Ascending aorta (tissue), 2 donors: ENCODE measurements at regions not wholly inside any gene's neighbourhood (a gene's known extent, or its start where the extent isn't known, plus 50 kb on each side); places are given as distances from the start of the nearest gene placed in this dataset.

ENCODE experiments used
- DNase-seq, 2 donors: peaks; one replicate each; pipeline ENCODE4 v3.0.0-alpha.2; 2019; ENCODE audit warnings: low spot score in 2 of 2
- H3K27ac ChIP-seq, 2 donors: fragments of 200-600 bp; sonication (generic); one replicate each; pipeline ENCODE4 v1.5.1; 2016 to 2017; ENCODE audit warnings: mild to moderate bottlenecking in 1 of 2
- H3K27me3 ChIP-seq: fragments of 200-600 bp; sonication (generic); one replicate; pipeline ENCODE4 v1.5.1; 2017
- H3K36me3 ChIP-seq, 2 donors: fragments of 200-600 bp; sonication (generic); one replicate each; pipeline ENCODE4 v1.5.1; 2016
- H3K4me1 ChIP-seq, 2 donors: fragments of 200-600 bp; sonication (generic); one replicate each; pipeline ENCODE4 v1.5.1; 2016 to 2017; ENCODE audit warnings: mild to moderate bottlenecking in 1 of 2
- H3K4me3 ChIP-seq, 2 donors: fragments of 200-600 bp; sonication (generic); one replicate each; pipeline ENCODE4 v1.5.1; 2016 to 2017; ENCODE audit warnings: mild to moderate bottlenecking in 1 of 2
- H3K9me3 ChIP-seq, 2 donors: fragments of 200-600 bp; sonication (generic); one replicate each; pipeline ENCODE4 v1.5.1; 2016
- intact Hi-C: fragments of 100-400 bp; cut with DNase I; formaldehyde crosslinking; loops from one replicate; pipeline ENCODE4 v1.15.1; 2023
- TF ChIP-seq, protein P1 (sequence below), 3 experiments: fragments of 200-600 bp in 2 of 3; fragments of 450-650 bp in 1 of 3; sonication (generic) in 2 of 3; IDR thresholded peaks; one replicate each; pipeline ENCODE4 v1.5.1; 2016 to 2019; ENCODE audit warnings: antibody characterized with exemption in 3 of 3, mild to moderate bottlenecking in 1 of 3, moderate library complexity in 1 of 3

DNA sequence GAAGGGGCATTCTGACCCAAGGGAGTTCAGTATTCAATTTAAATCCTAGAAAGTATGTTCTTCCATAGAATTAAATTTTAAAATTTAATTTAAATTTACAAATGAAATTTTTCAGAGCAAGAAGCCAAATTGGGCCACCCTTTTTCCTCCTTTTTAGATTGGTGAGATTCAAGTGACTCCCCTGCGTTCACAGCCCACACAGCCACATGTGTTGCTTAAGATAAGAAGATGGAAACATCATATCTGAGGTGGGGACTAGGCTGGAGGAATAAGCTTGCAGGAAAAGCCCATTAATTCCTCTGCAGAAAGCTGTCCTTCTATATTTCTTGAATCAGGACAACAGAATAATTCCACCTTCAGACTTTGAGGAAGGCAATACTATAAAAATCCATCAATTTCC is 392.7 kb upstream of the ZNF507 start:
- no peaks in the 10 kb centered on the region for H3K36me3 ChIP-seq
- H3K27ac ChIP-seq = no peak overlapping the region
- TF ChIP-seq, protein P1, sequence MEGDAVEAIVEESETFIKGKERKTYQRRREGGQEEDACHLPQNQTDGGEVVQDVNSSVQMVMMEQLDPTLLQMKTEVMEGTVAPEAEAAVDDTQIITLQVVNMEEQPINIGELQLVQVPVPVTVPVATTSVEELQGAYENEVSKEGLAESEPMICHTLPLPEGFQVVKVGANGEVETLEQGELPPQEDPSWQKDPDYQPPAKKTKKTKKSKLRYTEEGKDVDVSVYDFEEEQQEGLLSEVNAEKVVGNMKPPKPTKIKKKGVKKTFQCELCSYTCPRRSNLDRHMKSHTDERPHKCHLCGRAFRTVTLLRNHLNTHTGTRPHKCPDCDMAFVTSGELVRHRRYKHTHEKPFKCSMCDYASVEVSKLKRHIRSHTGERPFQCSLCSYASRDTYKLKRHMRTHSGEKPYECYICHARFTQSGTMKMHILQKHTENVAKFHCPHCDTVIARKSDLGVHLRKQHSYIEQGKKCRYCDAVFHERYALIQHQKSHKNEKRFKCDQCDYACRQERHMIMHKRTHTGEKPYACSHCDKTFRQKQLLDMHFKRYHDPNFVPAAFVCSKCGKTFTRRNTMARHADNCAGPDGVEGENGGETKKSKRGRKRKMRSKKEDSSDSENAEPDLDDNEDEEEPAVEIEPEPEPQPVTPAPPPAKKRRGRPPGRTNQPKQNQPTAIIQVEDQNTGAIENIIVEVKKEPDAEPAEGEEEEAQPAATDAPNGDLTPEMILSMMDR (IDR thresholded peaks at IDR 0.05) = no peak
- no peaks in the 10 kb centered on the region for H3K9me3 ChIP-seq
- DNase-seq = no peak
- no peak overlapping the region for H3K4me3 ChIP-seq
- no peaks in the 10 kb centered on the region for H3K4me1 ChIP-seq
- intact Hi-C loops = no loop called here
- no peaks in the 10 kb centered on the region for H3K27me3 ChIP-seq

DNA sequence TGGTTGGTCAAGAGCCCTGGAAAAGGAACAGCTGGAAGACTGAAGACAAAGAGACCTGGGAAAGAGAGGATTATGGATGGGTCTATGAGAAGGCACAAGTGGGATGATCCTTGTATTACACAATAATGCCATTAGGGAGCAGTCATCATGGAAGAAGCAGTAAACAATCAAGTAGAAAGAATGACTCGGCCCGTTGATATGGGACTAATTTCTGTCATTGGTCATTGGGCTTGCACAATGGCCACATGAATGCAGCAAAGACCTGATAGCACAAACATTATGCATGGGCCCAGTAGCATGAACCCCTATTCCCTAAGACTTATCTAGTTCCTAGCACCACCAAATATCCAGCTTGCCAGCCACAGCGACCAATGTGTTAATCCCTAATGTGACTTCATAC is 390.3 kb upstream of the ZNF507 start:
- intact Hi-C loops = no loop called here
- Histone ChIP-seq H3K4me3 (no peak overlapping the region), H3K27me3 (no peaks in the 10 kb centered on the region), H3K27ac (no peak overlapping the region), H3K9me3 (no peaks in the 10 kb centered on the region), H3K36me3 (no peaks in the 10 kb centered on the region), H3K4me1 (no peaks in the 10 kb centered on the region)
- TF ChIP-seq, protein P1 (IDR thresholded peaks at IDR 0.05) = no peak
- peak in 1 of 2 donors; percentile 30 for DNase-seq

DNA sequence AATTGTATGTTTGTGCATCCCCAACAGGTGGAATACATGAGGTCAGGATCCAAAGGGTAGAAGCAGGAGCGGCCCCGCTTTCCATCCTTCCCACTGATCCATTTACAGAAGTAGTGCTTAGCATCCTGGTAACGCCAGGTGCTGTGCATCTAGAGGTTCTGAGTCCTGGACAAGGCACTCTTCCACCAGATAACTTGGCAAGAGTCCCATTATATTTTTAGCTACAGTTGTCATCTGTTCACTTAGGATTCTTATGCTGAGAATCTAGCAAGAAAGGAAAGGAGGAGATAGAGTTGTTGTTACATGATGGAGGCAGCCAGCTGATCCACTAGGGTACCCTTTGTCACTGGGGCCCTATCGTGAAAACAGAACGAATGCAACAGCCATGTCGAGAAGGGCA is 389.5 kb upstream of the ZNF507 start:
- H3K4me1 ChIP-seq = no peaks in the 10 kb centered on the region
- intact Hi-C loops = no loop called here

DNA sequence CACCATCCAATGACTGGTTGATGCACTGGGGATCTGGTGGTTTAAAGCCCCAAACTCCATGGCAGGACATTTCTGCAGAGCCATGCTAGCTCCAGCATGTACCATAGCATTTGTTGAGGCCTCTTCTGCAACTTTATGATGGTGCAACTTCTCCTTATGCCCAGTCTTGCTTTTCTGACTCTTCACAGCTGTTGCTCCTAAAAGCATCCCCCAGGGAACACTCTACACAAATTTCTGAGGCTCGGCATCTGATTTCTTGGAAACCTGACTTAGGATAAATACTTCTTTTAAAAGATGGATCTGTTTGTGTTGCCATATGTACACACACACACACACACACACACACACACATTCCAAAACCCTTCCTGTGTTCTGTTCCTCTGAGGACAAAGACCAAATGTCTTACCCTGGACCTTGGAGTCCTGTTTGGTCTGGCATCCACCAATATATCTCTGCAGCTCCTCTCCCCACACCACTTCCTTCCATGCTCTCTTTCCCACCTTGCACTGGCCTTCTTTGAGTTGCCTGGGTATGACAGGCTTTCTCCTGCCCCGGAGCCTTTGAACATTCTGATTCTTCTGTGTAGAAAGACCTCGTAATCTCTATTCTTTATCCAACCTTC is 388.5 kb upstream of the ZNF507 start:
- H3K9me3 ChIP-seq = no peaks in the 10 kb centered on the region
- intact Hi-C loops = no loop called here
- TF ChIP-seq, protein P1 (IDR thresholded peaks at IDR 0.05) = no peak
- H3K36me3 ChIP-seq = no peaks in the 10 kb centered on the region
- H3K4me3 ChIP-seq = no peak overlapping the region
- DNase-seq = no peak
- no peaks in the 10 kb centered on the region for H3K4me1 ChIP-seq
- H3K27me3 ChIP-seq = no peaks in the 10 kb centered on the region
- no peak overlapping the region for H3K27ac ChIP-seq

More for the DNA sequence above, 389.5 kb upstream of the ZNF507 start:
- TF ChIP-seq, protein P1 (IDR thresholded peaks at IDR 0.05) = no peak
- Histone ChIP-seq H3K27me3 (no peaks in the 10 kb centered on the region), H3K9me3 (no peaks in the 10 kb centered on the region), H3K36me3 (no peaks in the 10 kb centered on the region), H3K27ac (no peak overlapping the region), H3K4me3 (no peak overlapping the region)
- no peak for DNase-seq

DNA sequence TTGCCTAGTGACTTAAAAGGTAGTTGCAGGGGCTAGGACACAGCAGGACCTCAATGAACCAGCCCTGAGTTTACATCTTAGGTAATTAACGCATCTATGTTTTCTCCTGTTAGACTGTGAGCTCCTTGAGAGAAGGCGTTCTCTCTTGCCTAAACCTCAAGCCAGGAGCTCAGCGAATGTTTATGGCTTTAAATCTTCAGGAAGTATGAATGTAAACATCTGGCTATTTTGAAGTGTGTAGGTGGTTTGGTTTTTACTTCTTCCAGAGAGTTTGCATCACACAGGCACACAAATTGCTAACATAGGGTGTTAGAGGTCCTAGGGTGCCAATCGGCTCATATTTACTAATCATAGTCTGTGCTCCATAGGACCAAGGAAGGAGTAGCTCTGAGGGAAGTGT is 387.7 kb upstream of the ZNF507 start:
- Histone ChIP-seq H3K9me3 (no peaks in the 10 kb centered on the region), H3K4me3 (no peak overlapping the region), H3K27ac (no peak overlapping the region), H3K4me1 (no peaks in the 10 kb centered on the region), H3K36me3 (no peaks in the 10 kb centered on the region), H3K27me3 (no peaks in the 10 kb centered on the region)
- DNase-seq = peak in 1 of 2 donors; percentile 13
- intact Hi-C loops = no loop called here
- TF ChIP-seq, protein P1 (IDR thresholded peaks at IDR 0.05) = no peak

DNA sequence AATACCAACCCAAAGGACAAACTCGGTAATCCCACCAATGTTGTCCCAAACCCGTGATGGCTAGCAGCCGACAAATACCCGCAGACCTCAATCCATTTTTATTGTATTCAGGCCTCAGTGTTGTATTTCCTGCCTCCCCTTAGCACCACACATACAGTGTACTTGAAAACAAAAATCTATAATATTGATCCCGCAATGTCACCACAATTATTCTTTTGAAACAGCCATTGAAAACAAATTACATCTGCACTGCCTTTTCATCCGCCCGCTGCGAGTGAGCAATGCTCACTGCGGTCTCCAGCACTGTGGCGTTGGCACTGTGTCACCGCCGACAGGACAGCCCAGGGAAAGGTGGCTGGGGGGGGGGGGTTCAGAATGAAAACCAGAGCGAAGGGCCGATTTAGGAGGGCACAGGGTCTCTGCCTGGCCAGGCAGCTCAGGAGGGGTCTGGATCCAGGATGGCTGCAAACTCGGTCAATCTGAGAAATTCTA is 385.8 kb upstream of the ZNF507 start:
- Histone ChIP-seq H3K4me3 (no peak overlapping the region), H3K9me3 (no peaks in the 10 kb centered on the region), H3K27me3 (no peaks in the 10 kb centered on the region), H3K4me1 (no peaks in the 10 kb centered on the region), H3K27ac (no peak overlapping the region), H3K36me3 (no peaks in the 10 kb centered on the region)
- TF ChIP-seq, protein P1 (IDR thresholded peaks at IDR 0.05) = no peak
- intact Hi-C loops = no loop called here
- no peak for DNase-seq
